ENCODE measurements at regions not wholly inside any gene's neighbourhood (a gene's known extent, or its start where the extent isn't known, plus 50 kb on each side); places are given as distances from the start of the nearest gene placed in this dataset.

- Mint-ChIP-seq H3K9me3 (peaks cover 11% of the 10 kb centered on the region), H3K36me3 (ENCODE audit: low read depth) (no peaks in the 10 kb centered on the region), H3K4me1 (ENCODE audit: low read depth) (no peaks in the 10 kb centered on the region), H3K27ac (no peak overlapping the region), H3K4me3 (no peak overlapping the region), H3K27me3 (ENCODE audit: insufficient read depth) (no peaks in the 10 kb centered on the region; the same call in 1 of the 2 replicates)
- no peak for DNase-seq
- TF ChIP-seq, protein P1, sequence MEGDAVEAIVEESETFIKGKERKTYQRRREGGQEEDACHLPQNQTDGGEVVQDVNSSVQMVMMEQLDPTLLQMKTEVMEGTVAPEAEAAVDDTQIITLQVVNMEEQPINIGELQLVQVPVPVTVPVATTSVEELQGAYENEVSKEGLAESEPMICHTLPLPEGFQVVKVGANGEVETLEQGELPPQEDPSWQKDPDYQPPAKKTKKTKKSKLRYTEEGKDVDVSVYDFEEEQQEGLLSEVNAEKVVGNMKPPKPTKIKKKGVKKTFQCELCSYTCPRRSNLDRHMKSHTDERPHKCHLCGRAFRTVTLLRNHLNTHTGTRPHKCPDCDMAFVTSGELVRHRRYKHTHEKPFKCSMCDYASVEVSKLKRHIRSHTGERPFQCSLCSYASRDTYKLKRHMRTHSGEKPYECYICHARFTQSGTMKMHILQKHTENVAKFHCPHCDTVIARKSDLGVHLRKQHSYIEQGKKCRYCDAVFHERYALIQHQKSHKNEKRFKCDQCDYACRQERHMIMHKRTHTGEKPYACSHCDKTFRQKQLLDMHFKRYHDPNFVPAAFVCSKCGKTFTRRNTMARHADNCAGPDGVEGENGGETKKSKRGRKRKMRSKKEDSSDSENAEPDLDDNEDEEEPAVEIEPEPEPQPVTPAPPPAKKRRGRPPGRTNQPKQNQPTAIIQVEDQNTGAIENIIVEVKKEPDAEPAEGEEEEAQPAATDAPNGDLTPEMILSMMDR (IDR thresholded peaks at IDR 0.05), result no peak
These were observed 328.1 kb upstream of the ARID1B start for GRCh38 chr6:156449128-156449527.

- no peaks in the 10 kb centered on the region; the same call in 1 of the 2 replicates for H3K27me3 Mint-ChIP-seq (ENCODE audit: insufficient read depth)
- TF ChIP-seq, protein P1 (IDR thresholded peaks at IDR 0.05), result no peak
- peaks cover 15% of the 10 kb centered on the region for H3K9me3 Mint-ChIP-seq
- no peaks in the 10 kb centered on the region for H3K4me1 Mint-ChIP-seq (ENCODE audit: low read depth)
- no peak overlapping the region for H3K4me3 Mint-ChIP-seq
- DNase-seq, result no peak
- no peak overlapping the region for H3K27ac Mint-ChIP-seq
- H3K36me3 Mint-ChIP-seq (ENCODE audit: low read depth), result no peaks in the 10 kb centered on the region
These were observed 328.6 kb upstream of the ARID1B start for GRCh38 chr6:156448579-156448978.

GRCh38 chr6:156440688-156441087 is 336.5 kb upstream of the ARID1B start:
- no peak overlapping the region for H3K4me3 Mint-ChIP-seq
- no peak overlapping the region for H3K27ac Mint-ChIP-seq
- peaks cover 15% of the 10 kb centered on the region for H3K9me3 Mint-ChIP-seq
- H3K4me1 Mint-ChIP-seq (ENCODE audit: low read depth), result no peaks in the 10 kb centered on the region; the same call in 1 of the 2 replicates
- H3K27me3 Mint-ChIP-seq (ENCODE audit: insufficient read depth), result peaks cover 2% of the 10 kb centered on the region
- H3K36me3 Mint-ChIP-seq (ENCODE audit: low read depth), result no peaks in the 10 kb centered on the region
- TF ChIP-seq, protein P1 (IDR thresholded peaks at IDR 0.05), result no peak
- no peak for DNase-seq

DNA sequence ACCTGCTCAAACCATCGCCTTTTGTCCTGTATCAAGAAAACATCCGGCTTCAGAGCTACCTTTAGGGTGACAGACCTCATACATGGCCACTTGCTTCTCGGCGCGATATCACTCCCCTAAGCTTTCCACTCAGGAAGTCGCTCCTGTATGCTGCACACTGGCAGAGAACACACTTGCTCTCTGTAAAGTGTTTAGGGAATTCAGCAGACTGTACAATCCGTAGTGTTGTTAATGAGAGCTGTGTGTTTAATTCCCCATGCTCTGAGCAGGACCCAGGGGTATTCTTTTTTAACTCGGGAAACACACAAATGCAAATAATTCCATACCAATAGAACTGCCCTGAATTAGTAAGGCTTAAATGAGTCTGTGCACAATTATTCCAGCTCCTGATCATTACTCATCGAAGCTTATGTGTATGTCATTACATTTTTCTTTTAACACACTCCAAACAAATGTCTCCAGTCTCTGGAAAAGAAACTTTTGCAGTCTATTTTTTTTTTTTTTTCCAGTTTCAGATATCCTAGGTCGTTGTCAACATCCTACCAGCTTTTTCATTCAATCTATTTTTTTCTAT is 338.7 kb upstream of the ARID1B start:
- peaks cover 11% of the 10 kb centered on the region for H3K9me3 Mint-ChIP-seq
- no peak for DNase-seq
- no peaks in the 10 kb centered on the region for H3K36me3 Mint-ChIP-seq (ENCODE audit: low read depth)
- H3K27ac Mint-ChIP-seq, result no peak overlapping the region
- H3K4me3 Mint-ChIP-seq, result no peak overlapping the region
- TF ChIP-seq, protein P1 (IDR thresholded peaks at IDR 0.05), result no peak
- H3K27me3 Mint-ChIP-seq (ENCODE audit: insufficient read depth), result peaks cover 2% of the 10 kb centered on the region
- H3K4me1 Mint-ChIP-seq (ENCODE audit: low read depth), result no peaks in the 10 kb centered on the region; the same call in 1 of the 2 replicates

GRCh38 chr6:156437121-156437879 is 339.9 kb upstream of the ARID1B start:
- Mint-ChIP-seq H3K4me1 (ENCODE audit: low read depth) (no peaks in the 10 kb centered on the region; the same call in 1 of the 2 replicates), H3K4me3 (peak overlapping the region; percentile 30; the same call in 1 of the 2 replicates), H3K27ac (no peak overlapping the region), H3K27me3 (ENCODE audit: insufficient read depth) (peaks cover 2% of the 10 kb centered on the region), H3K9me3 (peaks cover 11% of the 10 kb centered on the region), H3K36me3 (ENCODE audit: low read depth) (no peaks in the 10 kb centered on the region)
- DNase-seq, result no peak
- TF ChIP-seq, protein P1 (IDR thresholded peaks at IDR 0.05), result no peak

Measured in HFFc6 (cell line).